ENCODE measurements at regions not wholly inside any gene's neighbourhood (a gene's known extent, or its start where the extent isn't known, plus 50 kb on each side); places are given as distances from the start of the nearest gene placed in this dataset.
"Not testable (repeated sequence)": the region's sequence is repeated elsewhere in the genome, so short reads cannot be mapped to it uniquely, and the experiment has no call there.

DNA sequence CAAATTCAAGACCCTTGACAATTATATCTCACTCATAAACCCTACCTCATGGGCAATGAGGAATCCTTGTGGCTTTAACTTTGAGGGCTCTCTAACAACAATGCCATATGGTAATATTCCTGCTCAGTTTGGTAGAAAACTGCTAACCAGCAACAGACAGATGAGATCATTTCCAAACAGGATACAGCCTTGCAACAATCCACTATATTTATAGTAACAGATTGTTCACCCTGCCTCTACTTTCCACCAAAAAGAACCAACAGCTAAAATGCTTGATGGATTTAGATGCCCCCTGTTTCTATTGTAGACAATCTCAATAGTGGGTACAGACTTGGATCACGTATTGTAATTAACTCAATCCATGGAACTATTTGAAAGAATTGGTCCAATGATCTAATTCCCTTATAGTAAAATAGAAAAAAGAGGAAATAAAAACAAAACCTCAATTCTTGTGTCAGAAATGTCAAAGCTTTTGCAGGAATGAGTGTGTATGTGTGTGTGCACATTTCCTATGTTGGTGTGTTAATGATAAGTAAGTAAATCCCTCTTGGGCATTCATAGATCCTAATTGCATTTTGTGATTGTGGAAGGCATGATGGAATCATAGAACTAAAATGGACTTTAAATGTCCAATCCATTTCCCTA, 100.0 kb upstream of the EDEM3 start:
- no peak for DNase-seq (ENCODE audit: low spot score)

- no peak for DNase-seq (ENCODE audit: low spot score)
These were observed 99.4 kb upstream of the EDEM3 start for GRCh38 chr1:184854036-184854435.

DNA sequence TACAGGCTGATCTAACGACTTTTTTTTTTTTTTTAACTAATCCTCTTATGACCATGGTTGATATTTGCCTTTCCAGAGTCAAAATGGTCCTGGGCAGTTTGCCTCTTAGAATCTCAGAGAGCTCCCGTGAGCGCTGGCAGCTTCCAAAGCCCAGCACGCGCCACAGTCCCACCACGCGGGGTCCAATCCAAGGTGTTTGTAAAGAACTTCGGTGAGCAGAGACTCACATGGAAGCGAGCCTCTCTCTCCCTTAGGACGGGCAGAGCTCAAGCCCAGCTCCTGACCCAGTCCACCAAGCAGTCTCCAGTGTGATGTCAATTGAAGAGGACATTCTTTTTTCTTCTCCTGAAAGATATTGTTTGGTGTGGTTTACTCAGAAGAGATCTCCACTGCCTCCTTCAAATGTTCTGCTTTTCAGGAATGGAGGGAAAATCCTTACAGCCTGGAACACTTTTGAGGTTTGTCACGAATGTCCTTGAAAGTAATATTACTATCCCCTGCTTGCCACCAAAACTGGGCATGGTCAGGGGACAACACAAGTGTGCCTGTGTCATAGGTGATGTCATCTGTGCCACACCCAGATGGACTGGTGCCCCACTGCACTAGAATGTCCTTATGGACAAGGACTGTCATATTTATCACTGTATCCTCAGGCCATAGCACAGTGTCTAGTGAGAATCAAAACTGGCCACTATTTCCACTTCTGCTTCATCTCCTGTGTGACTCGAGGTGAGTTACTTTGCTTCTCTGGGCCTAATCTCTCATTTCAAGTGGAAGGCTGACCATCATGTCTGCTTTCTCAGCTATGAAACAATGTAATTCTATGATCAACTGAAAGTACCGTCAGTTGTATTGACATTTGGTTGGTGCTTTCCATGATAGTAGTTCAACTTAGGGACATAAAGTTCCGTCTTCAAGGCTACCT, 97.4 kb upstream of the EDEM3 start:
- no peak for DNase-seq (ENCODE audit: low spot score)

- no peak for DNase-seq (ENCODE audit: low spot score)
These were observed 89.3 kb upstream of the EDEM3 start for GRCh38 chr1:184843732-184844495.

GRCh38 chr1:184840596-184840995, 85.9 kb upstream of the EDEM3 start:
- DNase-seq (ENCODE audit: low spot score), result no peak

DNA sequence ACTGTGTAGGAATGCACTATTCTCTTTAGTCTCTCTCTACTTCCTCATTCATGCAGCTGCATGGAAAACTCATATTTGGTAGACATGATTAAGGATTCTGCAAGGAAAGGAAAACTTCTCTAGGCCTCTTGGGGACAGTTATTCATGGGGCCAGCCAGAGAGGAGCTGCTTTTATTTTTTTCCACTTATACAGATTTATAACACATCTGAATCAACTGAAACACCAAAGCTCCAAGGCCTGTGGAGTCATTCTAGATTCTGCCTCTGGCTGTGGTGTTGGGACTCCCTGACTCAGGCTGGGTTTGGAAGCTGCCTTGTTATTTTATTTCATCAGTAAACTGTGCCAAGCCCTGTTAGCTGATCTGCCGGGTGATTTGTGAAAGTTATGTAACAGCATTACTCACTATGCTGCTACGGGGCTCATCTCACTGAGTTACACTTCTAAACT, 83.9 kb upstream of the EDEM3 start:
- DNase-seq (ENCODE audit: low spot score), result no peak

DNA sequence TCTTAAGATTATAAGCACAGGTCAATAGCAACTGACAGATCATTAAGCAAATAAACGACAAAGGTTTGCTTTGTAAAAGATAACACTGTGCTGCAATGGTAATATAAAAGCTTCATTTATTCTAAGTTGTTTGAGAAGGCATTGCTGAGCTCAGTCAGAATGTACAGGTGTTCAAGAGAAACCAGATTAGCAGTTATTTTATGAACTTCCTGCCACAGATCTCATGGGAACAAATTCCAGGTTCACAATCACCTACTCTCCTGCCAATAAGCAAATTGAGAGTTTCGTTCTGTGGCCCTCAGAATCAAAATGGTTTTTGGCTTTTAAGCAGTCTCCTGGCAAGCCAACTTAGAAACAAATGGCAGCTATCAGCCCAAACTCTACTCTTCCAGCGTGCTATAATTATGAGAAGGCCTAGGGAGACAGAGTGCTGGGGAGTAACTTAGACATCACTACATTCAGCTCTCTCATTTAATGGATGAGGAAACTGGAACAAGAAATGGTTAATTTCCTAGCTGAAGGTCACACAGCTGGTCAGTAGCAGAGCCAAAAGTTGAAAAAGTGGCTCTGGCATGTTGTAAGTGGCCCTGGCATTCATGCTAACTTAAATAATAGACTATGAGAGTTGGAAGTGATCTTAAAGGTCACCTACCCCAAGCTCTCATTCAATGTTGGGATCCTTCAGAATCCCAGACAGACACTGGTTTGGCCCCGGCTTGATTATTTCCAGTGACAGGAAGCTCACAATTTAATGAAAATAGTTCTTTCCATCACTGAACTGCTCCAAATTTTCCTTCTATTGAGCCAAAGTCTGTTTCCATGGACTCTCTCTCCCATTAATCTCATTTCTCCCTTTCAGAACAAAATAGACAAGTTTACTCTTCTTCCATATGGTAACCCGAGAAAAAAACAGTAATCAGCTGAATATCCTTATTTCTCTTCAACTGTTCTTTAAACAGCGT, 82.6 kb upstream of the EDEM3 start:
- DNase-seq (ENCODE audit: low spot score), result no peak

DNA sequence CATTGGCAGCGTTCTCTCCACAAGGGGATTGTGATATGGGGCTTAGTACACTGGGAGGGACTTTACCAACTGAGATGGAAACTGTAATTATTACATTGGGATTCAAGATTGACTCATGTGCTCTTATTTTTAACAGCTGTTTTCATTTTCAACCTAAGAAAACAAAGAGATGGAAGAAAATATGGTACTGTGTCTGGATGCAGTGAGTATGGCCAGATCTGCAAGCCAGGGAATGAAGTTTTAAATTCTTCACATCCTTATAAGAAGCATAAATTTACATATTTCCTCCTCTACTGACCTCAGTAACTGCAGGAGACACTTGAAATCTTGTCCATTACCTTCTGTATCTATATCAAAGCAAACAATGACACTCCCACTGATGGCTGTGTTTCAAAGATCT, 81.5 kb upstream of the EDEM3 start:
- DNase-seq (ENCODE audit: low spot score), result no peak

DNA sequence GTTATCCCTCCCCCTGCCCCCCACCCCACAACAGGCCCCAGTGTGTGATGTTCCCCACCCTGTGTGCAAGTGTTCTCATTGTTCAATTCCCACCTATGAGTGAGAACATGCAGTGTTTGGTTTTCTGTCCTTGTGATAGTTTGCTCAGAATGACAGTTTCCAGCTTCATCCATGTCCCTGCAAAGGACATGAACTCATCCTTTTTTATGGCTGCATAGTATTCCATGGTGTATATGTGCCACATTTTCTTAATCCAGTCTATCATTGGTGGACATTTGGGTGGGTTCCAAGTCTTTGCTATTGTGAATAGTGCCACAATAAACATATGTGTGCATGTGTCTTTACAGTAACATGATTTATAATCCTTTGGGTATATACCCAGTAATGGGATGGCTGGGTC, 79.3 kb upstream of the EDEM3 start:
- DNase-seq (ENCODE audit: low spot score), result not testable (repeated sequence)

- no peak for DNase-seq (ENCODE audit: low spot score)
These were observed 77.9 kb upstream of the EDEM3 start for GRCh38 chr1:184832517-184832916.

DNA sequence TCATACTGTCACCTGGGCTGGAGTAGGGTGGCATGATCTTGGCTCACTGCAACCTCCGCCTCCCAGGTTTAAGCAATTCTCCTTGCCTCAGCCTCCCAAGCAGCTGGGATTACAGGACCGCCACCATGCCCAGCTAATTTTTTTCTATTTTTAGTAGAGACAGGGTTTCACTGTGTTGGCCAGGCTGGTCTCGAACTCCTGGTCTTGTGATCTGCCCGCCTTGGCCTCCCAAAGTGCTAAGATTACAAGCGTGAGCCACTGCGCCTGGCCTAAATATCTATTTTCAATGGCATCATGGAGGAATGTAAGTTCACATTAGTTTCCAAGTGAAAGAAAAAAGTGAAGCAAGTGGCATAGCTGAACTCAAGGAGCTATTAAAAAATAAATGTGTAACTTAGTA, 74.8 kb upstream of the EDEM3 start:
- not testable (repeated sequence) for DNase-seq (ENCODE audit: low spot score)

GRCh38 chr1:184828369-184828717, 73.7 kb upstream of the EDEM3 start:
- no peak for DNase-seq (ENCODE audit: low spot score)

GRCh38 chr1:184827600-184828368, 73.1 kb upstream of the EDEM3 start:
- DNase-seq (ENCODE audit: low spot score), result no peak

DNA sequence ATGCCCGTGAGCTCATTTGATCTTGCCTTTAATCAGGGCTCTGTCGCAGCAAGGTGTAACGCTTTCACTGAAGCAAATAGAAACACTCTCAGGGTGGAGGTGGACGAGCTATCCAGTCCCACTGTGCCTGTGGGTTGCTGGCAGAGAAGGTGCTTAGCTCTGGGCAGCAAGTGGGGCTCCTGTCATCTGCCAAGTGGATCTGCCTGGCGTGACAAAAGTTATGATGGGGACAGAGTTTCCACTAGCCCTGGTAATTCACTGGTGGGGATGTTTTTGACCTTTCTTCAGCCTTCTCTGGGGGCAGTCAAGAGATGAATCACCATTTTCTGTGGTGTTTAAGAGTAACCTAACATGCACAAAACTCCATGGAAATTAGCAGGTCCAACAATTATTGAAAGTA, 71.3 kb upstream of the EDEM3 start:
- no peak for DNase-seq (ENCODE audit: low spot score)

- DNase-seq (ENCODE audit: low spot score), result no peak
These were observed 70.9 kb upstream of the EDEM3 start for GRCh38 chr1:184825571-184825970.

GRCh38 chr1:184824691-184825323, 70.1 kb upstream of the EDEM3 start:
- DNase-seq (ENCODE audit: low spot score), result no peak

DNA sequence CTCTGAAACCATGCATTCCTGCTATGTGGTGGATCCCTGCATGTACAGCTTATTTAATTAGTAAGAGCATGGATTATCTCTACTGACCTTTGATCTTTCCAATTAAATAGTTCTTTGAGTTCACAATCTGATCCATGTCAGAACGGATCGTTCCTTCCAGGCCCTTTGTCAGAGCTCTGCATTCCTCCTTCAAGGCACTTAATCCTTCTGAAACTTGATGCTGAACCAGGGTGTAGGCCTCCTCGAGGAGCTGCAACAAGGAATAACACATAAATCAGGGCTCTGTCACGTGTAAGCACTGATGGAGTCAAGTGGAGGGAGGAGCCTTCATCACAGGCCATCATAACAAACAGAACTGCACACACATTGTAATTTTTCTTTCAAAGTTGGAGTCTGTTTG, 68.4 kb upstream of the EDEM3 start:
- no peak for DNase-seq (ENCODE audit: low spot score)

- no peak for DNase-seq (ENCODE audit: low spot score)
These were observed 67.6 kb upstream of the EDEM3 start for GRCh38 chr1:184822267-184822666.

DNA sequence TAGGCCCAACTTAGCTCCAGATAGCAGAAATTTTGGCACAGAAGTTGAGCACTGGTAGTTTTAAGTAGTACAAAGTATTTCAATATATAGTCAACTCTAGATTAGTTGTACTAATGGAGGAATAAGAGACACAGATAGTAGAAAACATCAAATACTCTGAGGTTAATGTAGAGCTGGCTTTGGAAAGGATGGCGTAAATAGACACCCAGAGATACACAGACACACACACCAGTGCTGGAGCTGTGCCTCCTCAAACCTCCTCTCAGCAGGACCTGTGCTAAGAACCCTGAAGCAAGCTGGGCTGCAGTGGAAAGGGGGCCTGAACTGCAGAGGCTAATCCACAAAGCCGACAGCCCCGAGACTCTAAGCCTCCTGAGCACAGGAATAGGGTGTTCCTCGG, 67.0 kb upstream of the EDEM3 start:
- no peak for DNase-seq (ENCODE audit: low spot score)

DNA sequence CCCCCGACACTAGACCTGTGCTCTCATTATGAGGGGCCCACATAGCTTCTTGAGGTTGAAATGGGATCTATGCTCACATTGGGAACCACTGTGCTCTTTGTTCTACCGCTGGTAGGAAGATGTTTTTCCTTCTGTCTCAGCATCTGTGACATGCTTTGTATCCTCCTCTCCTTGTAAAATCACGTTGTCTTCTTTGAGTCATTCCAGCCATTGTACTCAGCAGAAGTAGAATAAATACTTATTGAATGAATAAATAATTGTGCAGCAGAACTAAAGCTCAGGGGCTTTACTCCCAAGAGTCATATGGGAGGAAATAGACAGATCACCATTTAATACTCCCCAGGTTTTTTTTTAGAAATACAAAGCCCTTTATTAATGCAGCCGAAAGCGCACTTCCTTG, 66.3 kb upstream of the EDEM3 start:
- DNase-seq (ENCODE audit: low spot score), result no peak

Data from germinal center (tissue), 1 donor.